HCT116 (cell line): ENCODE measurements at regions not wholly inside any gene's neighbourhood (a gene's known extent, or its start where the extent isn't known, plus 50 kb on each side); places are given as distances from the start of the nearest gene placed in this dataset.

Experiments used
- ATAC-seq: fragments of 200-7000 bp; cut with Tn5 transposase; 2 replicates; pipeline ENCODE4 v1.9.1; 2020; ENCODE audit warnings: mild to moderate bottlenecking, moderate library complexity
- BruUV-seq: library from RNA; stranded (reverse); fragments of 400-500 nt; replicated peaks from 2 replicates; lab custom pipeline; 2021; lab: Mats Ljungman, UMichigan
- CTCF ChIA-PET: fragments of 300-600 bp; sonication (Branson Sonifier 250); formaldehyde crosslinking; loops from one replicate; lab custom pipeline; 2021; ENCODE audit warnings: antibody characterized with exemption; lab: Charles Lee
- POLR2A ChIA-PET: fragments of 300-600, 350-600 bp; sonication (Branson Sonifier 250); formaldehyde crosslinking; loops from one replicate; lab custom pipeline; 2021; ENCODE audit warnings: antibody characterized with exemption; lab: Charles Lee
- RAD21 ChIA-PET, 2 experiments: fragments of 300-600 bp; sonication (Branson Sonifier 250); formaldehyde crosslinking; loops; one replicate each; lab custom pipeline; 2023; ENCODE audit warnings: low total read pairs in 2 of 2; ENCODE audit not compliant: uncharacterized antibody in 2 of 2, unreplicated experiment in 2 of 2, low non-redundant PET in 1 of 2; lab: Charles Lee
- DNase-seq: peaks from one replicate; pipeline ENCODE4 v3.0.0-alpha.2; 2010; ENCODE audit warnings: low read depth, low spot score
- H2AFZ ChIP-seq: fragments of 200-600 bp; shearing (Covaris generic), sonication (generic); 2 replicates; pipeline ENCODE4 v1.6.1; 2017; ENCODE audit warnings: low read depth, mixed run types, mixed read lengths, antibody characterized with exemption, low read length; ENCODE audit not compliant: poor library complexity, severe bottlenecking
- H3K27ac ChIP-seq: 2 replicates; pipeline ENCODE4 v1.5.1; 2012; ENCODE audit warnings: low read depth, low read length
- H3K27me3 ChIP-seq: fragments of 200-600 bp; sonication (generic); 2 replicates; pipeline ENCODE4 v1.6.1; 2016; ENCODE audit warnings: mixed run types, low read length, mixed read lengths; ENCODE audit not compliant: insufficient read depth
- H3K36me3 ChIP-seq, 2 experiments: fragments of 200-500 bp in 1 of 2; fragments of 200-600 bp in 1 of 2; sonication (Bioruptor generic) in 1 of 2; sonication (generic) in 1 of 2; 2 replicates each; pipeline versions ENCODE4 v1.5.1 to v1.6.1; 2014 to 2016; ENCODE audit warnings: low read length in 2 of 2, inconsistent platforms in 1 of 2, mixed read lengths in 1 of 2, mixed run types in 1 of 2; ENCODE audit not compliant: insufficient read depth in 2 of 2, control insufficient read depth in 1 of 2
- H3K4me1 ChIP-seq, 2 experiments: fragments of 200-600 bp in 1 of 2; sonication (generic) in 1 of 2; 2 replicates each; pipeline versions ENCODE4 v1.5.1 to v1.6.1; 2012 to 2017; ENCODE audit warnings: low read length in 2 of 2, inconsistent platforms in 1 of 2, mild to moderate bottlenecking in 1 of 2, mixed read lengths in 1 of 2, mixed run types in 1 of 2, moderate library complexity in 1 of 2; ENCODE audit not compliant: insufficient read depth in 2 of 2, control insufficient read depth in 1 of 2
- H3K4me2 ChIP-seq: fragments of 200-600 bp; sonication (generic); 2 replicates; pipeline ENCODE4 v1.6.1; 2017; ENCODE audit warnings: mixed run types, low read length, mixed read lengths
- H3K4me3 ChIP-seq, 2 experiments: fragments of 200-600 bp in 1 of 2; sonication (generic) in 1 of 2; replicated peaks in 1 of 2; 2 replicates each; pipeline ENCODE4 v1.5.1; 2011 to 2016; ENCODE audit warnings: low read length in 2 of 2, control low read depth in 1 of 2, low read depth in 1 of 2, mild to moderate bottlenecking in 1 of 2, mixed read lengths in 1 of 2, mixed run types in 1 of 2
- H3K79me2 ChIP-seq: fragments of 200-600 bp; sonication (generic); 2 replicates; pipeline ENCODE4 v1.6.1; 2017; ENCODE audit warnings: mild to moderate bottlenecking, mixed run types, low read length, moderate library complexity, mixed read lengths; ENCODE audit not compliant: insufficient read depth
- H3K9ac ChIP-seq: fragments of 200-600 bp; sonication (generic); 2 replicates; pipeline ENCODE4 v1.6.1; 2016; ENCODE audit warnings: low read length, mixed read lengths
- H3K9me2 ChIP-seq: fragments of 200-600 bp; sonication (generic), shearing (Covaris generic); 2 replicates; pipeline ENCODE4 v1.6.1; 2017; ENCODE audit warnings: mixed run types, mild to moderate bottlenecking, moderate library complexity; ENCODE audit not compliant: insufficient read depth
- H3K9me3 ChIP-seq, 2 experiments: fragments of 200-500 bp in 1 of 2; fragments of 200-600 bp in 1 of 2; sonication (Bioruptor generic) in 1 of 2; sonication (generic) in 1 of 2; 2 replicates each; pipeline ENCODE4 v1.6.1; 2014 to 2017; ENCODE audit warnings: low read length in 2 of 2, mixed read lengths in 2 of 2, inconsistent platforms in 1 of 2, low read depth in 1 of 2, mild to moderate bottlenecking in 1 of 2, mixed run types in 1 of 2, moderate library complexity in 1 of 2; ENCODE audit not compliant: control insufficient read depth in 1 of 2, insufficient read depth in 1 of 2
- H4K20me1 ChIP-seq: fragments of 200-600 bp; sonication (generic), shearing (Covaris generic); 2 replicates; pipeline ENCODE4 v1.6.1; 2017; ENCODE audit warnings: mixed run types, mild to moderate bottlenecking, moderate library complexity; ENCODE audit not compliant: insufficient read depth
- CEBPB ChIP-seq: IDR thresholded peaks from 2 replicates; pipeline ENCODE4 v1.6.1; 2012; ENCODE audit warnings: low read depth
- EGR1 ChIP-seq: IDR thresholded peaks from 2 replicates; pipeline ENCODE4 v1.6.1; 2012; ENCODE audit warnings: low read depth
- POLR2AphosphoS5 ChIP-seq: IDR thresholded peaks from 2 replicates; pipeline ENCODE4 v1.6.1; 2011; ENCODE audit warnings: mild to moderate bottlenecking, low read depth, low read length, moderate library complexity
- SIN3A ChIP-seq: IDR thresholded peaks from 2 replicates; pipeline ENCODE4 v1.6.1; 2012; ENCODE audit warnings: low read depth
- ZNF274 ChIP-seq: fragments of 200-500 bp; sonication (Bioruptor generic); IDR thresholded peaks from 2 replicates; pipeline ENCODE4 v1.6.1; 2014; ENCODE audit warnings: mild to moderate bottlenecking, low read depth, low read length, inconsistent platforms
- intact Hi-C: fragments of 100-400 bp; cut with micrococcal nuclease; formaldehyde crosslinking; loops from 2 replicates; pipeline ENCODE4 v1.10.0; 2022
- TF ChIP-seq, protein P1 (sequence below), 3 experiments: fragments of 200-600 bp in 1 of 3; sonication (generic) in 1 of 3; IDR thresholded peaks in 2 of 3; conservative IDR thresholded peaks in 1 of 3; 2 replicates each; pipeline ENCODE4 v1.5.1; 2012 to 2017; ENCODE audit warnings: low read depth in 2 of 3, low read length in 2 of 3, antibody characterized with exemption in 1 of 3, borderline replicate concordance in 1 of 3, control low read depth in 1 of 3, mild to moderate bottlenecking in 1 of 3, mixed read lengths in 1 of 3, mixed run types in 1 of 3, moderate library complexity in 1 of 3; ENCODE audit not compliant: insufficient read depth in 1 of 3
- TF ChIP-seq, protein P2 (sequence below): IDR thresholded peaks from 2 replicates; pipeline ENCODE4 v1.6.1; 2012
- TF ChIP-seq, protein P3 (sequence below): IDR thresholded peaks from 2 replicates; pipeline ENCODE4 v1.6.1; 2012; ENCODE audit warnings: low read depth

DNA sequence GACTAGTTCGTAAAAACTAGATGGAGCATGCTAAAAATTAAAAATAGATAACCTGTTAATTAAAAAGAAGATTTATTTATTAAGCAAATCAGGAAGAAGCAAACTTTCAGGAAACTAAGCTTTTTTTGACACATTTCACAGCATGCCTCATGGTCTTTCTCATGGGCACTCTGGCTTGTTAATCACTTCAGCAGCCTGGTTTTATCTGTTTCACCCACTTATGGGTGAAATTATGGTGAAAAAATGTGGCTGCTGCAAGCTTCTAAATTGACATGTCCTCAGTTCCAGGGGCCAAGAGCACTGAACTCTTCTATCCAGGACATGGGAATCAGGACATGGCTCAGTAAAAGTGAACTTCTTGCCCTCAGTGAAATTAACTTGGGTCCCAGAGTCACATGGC, 468.6 kb upstream of the SYT1 start:
- DNase-seq (no peak), ATAC-seq (no peak)
- Histone ChIP-seq H3K4me3 (no peak overlapping the region), H3K9me2 (no peaks in the 10 kb centered on the region), H3K4me1 (no peaks in the 10 kb centered on the region), H3K27ac (no peak overlapping the region), H3K4me2 (no peak overlapping the region), H3K27me3 (no peaks in the 10 kb centered on the region), H3K9ac (no peak overlapping the region), H4K20me1 (no peaks in the 10 kb centered on the region), H3K36me3 (no peaks in the 10 kb centered on the region), H2AFZ (no peak overlapping the region), H3K9me3 (no peaks in the 10 kb centered on the region), H3K79me2 (no peaks in the 10 kb centered on the region)
- ChIA-PET POLR2A (no interaction called here), RAD21 (no interaction called here), CTCF (no interaction called here)
- no TSS peak for BruUV-seq
- no peak for TF ChIP-seq ZNF274
- TF ChIP-seq EGR1, result no peak
- no peak for TF ChIP-seq CEBPB
- TF ChIP-seq, protein P1, sequence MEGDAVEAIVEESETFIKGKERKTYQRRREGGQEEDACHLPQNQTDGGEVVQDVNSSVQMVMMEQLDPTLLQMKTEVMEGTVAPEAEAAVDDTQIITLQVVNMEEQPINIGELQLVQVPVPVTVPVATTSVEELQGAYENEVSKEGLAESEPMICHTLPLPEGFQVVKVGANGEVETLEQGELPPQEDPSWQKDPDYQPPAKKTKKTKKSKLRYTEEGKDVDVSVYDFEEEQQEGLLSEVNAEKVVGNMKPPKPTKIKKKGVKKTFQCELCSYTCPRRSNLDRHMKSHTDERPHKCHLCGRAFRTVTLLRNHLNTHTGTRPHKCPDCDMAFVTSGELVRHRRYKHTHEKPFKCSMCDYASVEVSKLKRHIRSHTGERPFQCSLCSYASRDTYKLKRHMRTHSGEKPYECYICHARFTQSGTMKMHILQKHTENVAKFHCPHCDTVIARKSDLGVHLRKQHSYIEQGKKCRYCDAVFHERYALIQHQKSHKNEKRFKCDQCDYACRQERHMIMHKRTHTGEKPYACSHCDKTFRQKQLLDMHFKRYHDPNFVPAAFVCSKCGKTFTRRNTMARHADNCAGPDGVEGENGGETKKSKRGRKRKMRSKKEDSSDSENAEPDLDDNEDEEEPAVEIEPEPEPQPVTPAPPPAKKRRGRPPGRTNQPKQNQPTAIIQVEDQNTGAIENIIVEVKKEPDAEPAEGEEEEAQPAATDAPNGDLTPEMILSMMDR (IDR thresholded peaks at IDR 0.05 in 2 of 3, conservative IDR thresholded peaks at IDR 0.05 in 1 of 3; ENCODE audit: borderline replicate concordance in 1 of 3, insufficient read depth in 1 of 3, low read depth in 2 of 3, low read length in 2 of 3), result no peak
- no peak for TF ChIP-seq SIN3A
- TF ChIP-seq, protein P2, sequence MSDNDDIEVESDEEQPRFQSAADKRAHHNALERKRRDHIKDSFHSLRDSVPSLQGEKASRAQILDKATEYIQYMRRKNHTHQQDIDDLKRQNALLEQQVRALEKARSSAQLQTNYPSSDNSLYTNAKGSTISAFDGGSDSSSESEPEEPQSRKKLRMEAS, result no peak
- TF ChIP-seq, protein P3, sequence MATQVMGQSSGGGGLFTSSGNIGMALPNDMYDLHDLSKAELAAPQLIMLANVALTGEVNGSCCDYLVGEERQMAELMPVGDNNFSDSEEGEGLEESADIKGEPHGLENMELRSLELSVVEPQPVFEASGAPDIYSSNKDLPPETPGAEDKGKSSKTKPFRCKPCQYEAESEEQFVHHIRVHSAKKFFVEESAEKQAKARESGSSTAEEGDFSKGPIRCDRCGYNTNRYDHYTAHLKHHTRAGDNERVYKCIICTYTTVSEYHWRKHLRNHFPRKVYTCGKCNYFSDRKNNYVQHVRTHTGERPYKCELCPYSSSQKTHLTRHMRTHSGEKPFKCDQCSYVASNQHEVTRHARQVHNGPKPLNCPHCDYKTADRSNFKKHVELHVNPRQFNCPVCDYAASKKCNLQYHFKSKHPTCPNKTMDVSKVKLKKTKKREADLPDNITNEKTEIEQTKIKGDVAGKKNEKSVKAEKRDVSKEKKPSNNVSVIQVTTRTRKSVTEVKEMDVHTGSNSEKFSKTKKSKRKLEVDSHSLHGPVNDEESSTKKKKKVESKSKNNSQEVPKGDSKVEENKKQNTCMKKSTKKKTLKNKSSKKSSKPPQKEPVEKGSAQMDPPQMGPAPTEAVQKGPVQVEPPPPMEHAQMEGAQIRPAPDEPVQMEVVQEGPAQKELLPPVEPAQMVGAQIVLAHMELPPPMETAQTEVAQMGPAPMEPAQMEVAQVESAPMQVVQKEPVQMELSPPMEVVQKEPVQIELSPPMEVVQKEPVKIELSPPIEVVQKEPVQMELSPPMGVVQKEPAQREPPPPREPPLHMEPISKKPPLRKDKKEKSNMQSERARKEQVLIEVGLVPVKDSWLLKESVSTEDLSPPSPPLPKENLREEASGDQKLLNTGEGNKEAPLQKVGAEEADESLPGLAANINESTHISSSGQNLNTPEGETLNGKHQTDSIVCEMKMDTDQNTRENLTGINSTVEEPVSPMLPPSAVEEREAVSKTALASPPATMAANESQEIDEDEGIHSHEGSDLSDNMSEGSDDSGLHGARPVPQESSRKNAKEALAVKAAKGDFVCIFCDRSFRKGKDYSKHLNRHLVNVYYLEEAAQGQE, result no peak
- TF ChIP-seq POLR2AphosphoS5, result no peak
- intact Hi-C loops, result loop anchor here (10.0 kb wide), 1 partner anchor 949 kb away; no protein-coding TSS in a partner anchor
